ENCODE measurements at regions not wholly inside any gene's neighbourhood (a gene's known extent, or its start where the extent isn't known, plus 50 kb on each side); places are given as distances from the start of the nearest gene placed in this dataset.

GRCh38 chr20:1769491-1769890, 111.9 kb upstream of the SIRPG start:
- Histone ChIP-seq H3K4me1 (no peaks in the 10 kb centered on the region), H3K36me3 (no peaks in the 10 kb centered on the region), H3K27me3 (no peaks in the 10 kb centered on the region), H3K9me3 (no peaks in the 10 kb centered on the region), H3K4me3 (ENCODE audit: low read depth, low read length) (no peak overlapping the region)
- TF ChIP-seq, protein P1, sequence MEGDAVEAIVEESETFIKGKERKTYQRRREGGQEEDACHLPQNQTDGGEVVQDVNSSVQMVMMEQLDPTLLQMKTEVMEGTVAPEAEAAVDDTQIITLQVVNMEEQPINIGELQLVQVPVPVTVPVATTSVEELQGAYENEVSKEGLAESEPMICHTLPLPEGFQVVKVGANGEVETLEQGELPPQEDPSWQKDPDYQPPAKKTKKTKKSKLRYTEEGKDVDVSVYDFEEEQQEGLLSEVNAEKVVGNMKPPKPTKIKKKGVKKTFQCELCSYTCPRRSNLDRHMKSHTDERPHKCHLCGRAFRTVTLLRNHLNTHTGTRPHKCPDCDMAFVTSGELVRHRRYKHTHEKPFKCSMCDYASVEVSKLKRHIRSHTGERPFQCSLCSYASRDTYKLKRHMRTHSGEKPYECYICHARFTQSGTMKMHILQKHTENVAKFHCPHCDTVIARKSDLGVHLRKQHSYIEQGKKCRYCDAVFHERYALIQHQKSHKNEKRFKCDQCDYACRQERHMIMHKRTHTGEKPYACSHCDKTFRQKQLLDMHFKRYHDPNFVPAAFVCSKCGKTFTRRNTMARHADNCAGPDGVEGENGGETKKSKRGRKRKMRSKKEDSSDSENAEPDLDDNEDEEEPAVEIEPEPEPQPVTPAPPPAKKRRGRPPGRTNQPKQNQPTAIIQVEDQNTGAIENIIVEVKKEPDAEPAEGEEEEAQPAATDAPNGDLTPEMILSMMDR (IDR thresholded peaks at IDR 0.05; ENCODE audit: low read depth, low read length): no peak
- DNase-seq: no peak

DNA sequence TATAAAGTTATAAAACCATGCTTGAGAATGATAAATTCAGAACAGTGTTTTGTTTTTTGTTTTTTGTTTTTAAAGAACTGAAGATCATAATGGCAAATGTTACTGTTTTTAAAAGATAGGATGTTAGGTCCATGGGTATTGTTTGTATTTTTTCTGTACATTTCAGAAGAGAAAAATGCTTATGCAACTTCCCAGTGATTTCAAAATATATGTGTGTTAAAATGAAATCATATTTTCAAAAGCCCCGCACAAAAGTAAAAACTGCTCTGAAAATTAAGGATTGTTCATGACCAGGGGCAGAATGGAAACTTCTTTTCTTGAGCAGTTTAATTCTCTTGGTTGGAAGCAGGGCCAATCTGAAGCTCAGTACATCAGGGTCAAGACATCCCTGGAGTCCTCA, 109.2 kb upstream of the SIRPG start:
- H3K9me3 ChIP-seq: no peaks in the 10 kb centered on the region
- no peaks in the 10 kb centered on the region for H3K36me3 ChIP-seq
- no peaks in the 10 kb centered on the region for H3K27me3 ChIP-seq
- no peak for DNase-seq
- TF ChIP-seq, protein P1 (IDR thresholded peaks at IDR 0.05; ENCODE audit: low read depth, low read length): no peak
- H3K4me3 ChIP-seq (ENCODE audit: low read depth, low read length): no peak overlapping the region
- no peaks in the 10 kb centered on the region for H3K4me1 ChIP-seq

GRCh38 chr20:1764136-1765033, 106.8 kb upstream of the SIRPG start:
- no peaks in the 10 kb centered on the region for H3K36me3 ChIP-seq
- TF ChIP-seq, protein P1 (IDR thresholded peaks at IDR 0.05; ENCODE audit: low read depth, low read length): peak; percentile 73
- peak; percentile 73 for DNase-seq
- no peaks in the 10 kb centered on the region for H3K9me3 ChIP-seq
- H3K27me3 ChIP-seq: no peaks in the 10 kb centered on the region
- H3K4me3 ChIP-seq (ENCODE audit: low read depth, low read length): peak overlapping the region; percentile 31
- no peaks in the 10 kb centered on the region for H3K4me1 ChIP-seq

DNA sequence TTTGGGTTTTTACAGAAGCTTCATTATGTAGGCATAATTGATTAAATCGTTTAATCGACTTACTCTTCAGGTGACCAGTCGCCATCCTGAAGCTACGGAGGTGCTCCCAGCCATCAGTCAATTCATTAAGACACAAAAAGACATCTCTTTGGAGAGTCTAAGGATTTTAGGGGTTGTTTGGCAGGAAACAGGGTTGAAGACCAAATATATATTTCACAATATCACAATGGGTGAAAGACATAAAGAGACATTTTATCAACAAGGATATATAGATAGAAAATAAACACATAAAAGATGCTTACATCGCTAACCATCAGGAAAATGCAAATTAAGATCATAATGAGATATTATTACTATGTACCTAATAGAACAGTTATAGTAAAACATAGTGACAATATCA, 104.0 kb upstream of the SIRPG start:
- H3K36me3 ChIP-seq: no peaks in the 10 kb centered on the region
- DNase-seq: no peak
- no peaks in the 10 kb centered on the region for H3K4me1 ChIP-seq
- H3K27me3 ChIP-seq: no peaks in the 10 kb centered on the region
- TF ChIP-seq, protein P1 (IDR thresholded peaks at IDR 0.05; ENCODE audit: low read depth, low read length): no peak
- no peaks in the 10 kb centered on the region for H3K9me3 ChIP-seq
- H3K4me3 ChIP-seq (ENCODE audit: low read depth, low read length): no peak overlapping the region

- no peaks in the 10 kb centered on the region for H3K36me3 ChIP-seq
- TF ChIP-seq, protein P1 (IDR thresholded peaks at IDR 0.05; ENCODE audit: low read depth, low read length): no peak
- H3K4me1 ChIP-seq: no peaks in the 10 kb centered on the region
- no peaks in the 10 kb centered on the region for H3K27me3 ChIP-seq
- no peak overlapping the region for H3K4me3 ChIP-seq (ENCODE audit: low read depth, low read length)
- no peak for DNase-seq
- no peaks in the 10 kb centered on the region for H3K9me3 ChIP-seq
Observed at GRCh38 chr20:1761116-1761515, 103.5 kb upstream of the SIRPG start.

DNA sequence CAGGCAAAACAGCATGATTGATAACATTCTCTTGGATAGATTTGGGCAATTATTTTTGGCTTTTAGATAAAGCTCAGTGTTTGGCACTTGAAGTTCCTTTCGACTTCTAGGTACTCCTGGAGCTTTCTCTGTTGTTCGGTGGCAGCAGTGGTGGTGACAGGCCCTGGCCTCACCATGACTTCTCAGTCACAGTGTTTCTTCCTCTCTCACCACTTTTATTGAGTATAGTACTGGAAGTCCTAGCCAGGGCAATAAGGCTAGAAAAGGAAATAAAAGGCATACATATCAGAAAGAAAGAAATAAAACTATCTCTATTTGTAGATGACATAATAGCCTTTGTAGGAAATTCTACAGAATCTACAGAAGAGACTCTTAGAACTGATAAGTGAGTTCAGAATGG, 101.2 kb upstream of the SIRPG start:
- no peaks in the 10 kb centered on the region for H3K27me3 ChIP-seq
- no peaks in the 10 kb centered on the region for H3K36me3 ChIP-seq
- no peaks in the 10 kb centered on the region for H3K4me1 ChIP-seq
- no peak for DNase-seq
- H3K9me3 ChIP-seq: no peaks in the 10 kb centered on the region
- TF ChIP-seq, protein P1 (IDR thresholded peaks at IDR 0.05; ENCODE audit: low read depth, low read length): no peak
- H3K4me3 ChIP-seq (ENCODE audit: low read depth, low read length): no peak overlapping the region

All from BE2C (cell line).